Activated CD8-positive, alpha-beta T cell treated with anti-CD3 and anti-CD28 coated beads for 36 hours (primary cell): ENCODE measurements at regions not wholly inside any gene's neighbourhood (a gene's known extent, or its start where the extent isn't known, plus 50 kb on each side); places are given as distances from the start of the nearest gene placed in this dataset.

Experiments
- ATAC-seq: fragments of 200-7000 bp; cut with Tn5 transposase; one replicate; pipeline ENCODE4 v1.10.0; 2021; ENCODE audit warnings: mild to moderate bottlenecking, moderate library complexity
- CTCF ChIA-PET: fragments of 350-600 bp; sonication (Branson Sonifier 250); formaldehyde crosslinking; loops from one replicate; lab custom pipeline; 2021; ENCODE audit warnings: antibody characterized with exemption; lab: Charles Lee
- POLR2A ChIA-PET: fragments of 350-600 bp; sonication (Branson Sonifier 250); formaldehyde crosslinking; loops from one replicate; lab custom pipeline; 2021; ENCODE audit warnings: antibody characterized with exemption; lab: Charles Lee
- DNase-seq: peaks from one replicate; pipeline ENCODE4 v3.0.0-alpha.2; 2020
- H3K27ac Mint-ChIP-seq: one replicate; pipeline ENCODE4 v1.8.0; 2021; ENCODE audit warnings: mild to moderate bottlenecking, mixed read lengths
- H3K27me3 Mint-ChIP-seq: one replicate; pipeline ENCODE4 v1.8.0; 2021; ENCODE audit warnings: mixed read lengths
- H3K36me3 Mint-ChIP-seq: one replicate; pipeline ENCODE4 v1.8.0; 2021; ENCODE audit warnings: low read depth, mixed read lengths
- H3K4me1 Mint-ChIP-seq: one replicate; pipeline ENCODE4 v1.8.0; 2021; ENCODE audit warnings: low read depth, mixed read lengths
- H3K4me3 Mint-ChIP-seq: one replicate; pipeline ENCODE4 v1.8.0; 2021; ENCODE audit warnings: mild to moderate bottlenecking, moderate library complexity, mixed read lengths
- H3K9me3 Mint-ChIP-seq: one replicate; pipeline ENCODE4 v1.8.0; 2021; ENCODE audit warnings: mixed read lengths
- intact Hi-C: fragments of 100-400 bp; cut with micrococcal nuclease; formaldehyde crosslinking; loops from one replicate; pipeline ENCODE4 v1.10.0; 2022
- TF ChIP-seq, protein P1 (sequence below): fragments of 200-600 bp; IDR thresholded peaks from one replicate; pipeline ENCODE4 v1.8.0; 2022; ENCODE audit warnings: antibody characterized with exemption, mild to moderate bottlenecking

DNA sequence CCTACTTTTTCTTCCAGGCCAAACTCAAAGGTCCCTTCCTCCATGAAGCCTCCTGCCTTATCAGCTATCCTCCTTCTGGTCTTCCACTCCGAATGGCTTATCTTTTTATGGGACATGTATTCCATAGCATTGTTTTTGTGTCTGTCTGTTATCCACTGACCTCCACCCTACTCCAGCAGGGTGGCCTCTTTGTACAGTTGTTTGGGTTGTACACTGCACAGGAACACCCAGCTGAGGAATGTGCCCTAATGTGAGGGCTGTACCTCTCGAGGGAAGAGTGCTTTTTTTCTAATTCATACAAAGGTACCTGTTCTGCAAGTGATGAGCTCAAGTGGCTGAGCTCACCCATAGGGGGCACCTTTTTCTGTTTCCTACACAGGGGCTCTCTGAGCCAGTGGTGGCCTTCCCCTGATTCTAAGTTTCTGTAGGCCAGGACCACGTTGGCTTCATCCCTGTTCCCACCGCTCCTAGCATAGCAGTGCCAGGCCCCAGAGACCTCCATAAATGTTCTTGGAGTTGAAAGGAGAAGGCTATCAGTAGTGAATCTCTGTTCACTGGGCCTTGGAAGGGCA, 108.2 kb downstream of the FOXD2 start:
- Mint-ChIP-seq H3K4me3 (no peak overlapping the region), H3K36me3 (no peaks in the 10 kb centered on the region), H3K27ac (no peak overlapping the region), H3K27me3 (peaks cover 11% of the 10 kb centered on the region), H3K4me1 (no peaks in the 10 kb centered on the region), H3K9me3 (no peaks in the 10 kb centered on the region)
- ATAC-seq (no peak), DNase-seq (no peak)
- TF ChIP-seq, protein P1, sequence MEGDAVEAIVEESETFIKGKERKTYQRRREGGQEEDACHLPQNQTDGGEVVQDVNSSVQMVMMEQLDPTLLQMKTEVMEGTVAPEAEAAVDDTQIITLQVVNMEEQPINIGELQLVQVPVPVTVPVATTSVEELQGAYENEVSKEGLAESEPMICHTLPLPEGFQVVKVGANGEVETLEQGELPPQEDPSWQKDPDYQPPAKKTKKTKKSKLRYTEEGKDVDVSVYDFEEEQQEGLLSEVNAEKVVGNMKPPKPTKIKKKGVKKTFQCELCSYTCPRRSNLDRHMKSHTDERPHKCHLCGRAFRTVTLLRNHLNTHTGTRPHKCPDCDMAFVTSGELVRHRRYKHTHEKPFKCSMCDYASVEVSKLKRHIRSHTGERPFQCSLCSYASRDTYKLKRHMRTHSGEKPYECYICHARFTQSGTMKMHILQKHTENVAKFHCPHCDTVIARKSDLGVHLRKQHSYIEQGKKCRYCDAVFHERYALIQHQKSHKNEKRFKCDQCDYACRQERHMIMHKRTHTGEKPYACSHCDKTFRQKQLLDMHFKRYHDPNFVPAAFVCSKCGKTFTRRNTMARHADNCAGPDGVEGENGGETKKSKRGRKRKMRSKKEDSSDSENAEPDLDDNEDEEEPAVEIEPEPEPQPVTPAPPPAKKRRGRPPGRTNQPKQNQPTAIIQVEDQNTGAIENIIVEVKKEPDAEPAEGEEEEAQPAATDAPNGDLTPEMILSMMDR, result no peak
- intact Hi-C loops, result no loop called here
- POLR2A ChIA-PET, result no interaction called here
- CTCF ChIA-PET, result interaction anchor here (0.6 kb wide), 1 partner anchor 170 kb away, joined by 3 read pairs; no protein-coding TSS in a partner anchor

DNA sequence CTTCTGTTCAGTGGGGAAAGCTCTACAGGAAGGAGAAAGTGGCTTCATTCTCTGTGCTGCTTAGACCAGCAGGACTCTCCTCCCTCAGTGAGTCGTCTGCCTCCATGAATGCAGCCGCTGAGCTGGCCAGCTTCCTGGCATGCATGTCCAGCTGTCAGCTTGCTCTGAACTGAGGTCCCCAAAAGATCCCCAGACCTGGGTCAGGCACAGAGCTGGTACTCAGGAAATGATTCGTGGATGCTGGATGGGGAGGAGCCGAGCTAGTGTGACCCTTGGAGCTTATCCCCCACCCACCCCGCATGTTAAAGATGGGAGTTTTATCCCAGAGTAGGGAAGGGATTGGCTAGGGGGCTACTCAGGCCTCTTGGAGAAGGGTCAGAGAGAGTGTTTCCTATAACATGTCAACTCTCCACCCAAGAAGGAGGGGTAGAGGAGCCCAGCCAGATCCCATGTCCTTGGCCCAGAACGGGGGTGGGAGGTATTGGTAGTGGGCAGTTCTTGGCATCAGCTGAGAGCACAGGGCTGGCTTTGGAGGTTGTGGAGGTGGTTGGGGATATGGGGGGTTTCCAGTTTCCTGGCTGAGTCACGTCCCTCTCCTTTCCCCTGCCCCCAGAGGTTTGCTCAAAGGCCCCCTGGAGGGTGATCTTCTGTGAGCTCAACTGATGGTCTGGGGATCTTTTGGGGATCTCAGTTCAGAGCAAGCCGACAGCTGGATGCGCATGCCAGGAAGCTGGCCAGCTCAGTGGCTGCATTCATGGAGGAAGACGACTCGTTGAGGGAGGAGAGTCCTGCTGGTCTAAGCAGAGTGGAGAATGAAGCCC, 110.1 kb downstream of the FOXD2 start:
- ChIA-PET CTCF (interaction anchor here (1.5 kb wide), 1 partner anchor 110 kb away, joined by 8 read pairs; the partner anchor contains the start of gene FOXD2), POLR2A (interaction anchor here (1.2 kb wide), 1 partner anchor 12 kb away, joined by 3 read pairs; no protein-coding TSS in a partner anchor)
- TF ChIP-seq, protein P1, result no peak
- Mint-ChIP-seq H3K27me3 (peaks cover 11% of the 10 kb centered on the region), H3K4me3 (no peak overlapping the region), H3K36me3 (no peaks in the 10 kb centered on the region), H3K27ac (no peak overlapping the region), H3K4me1 (no peaks in the 10 kb centered on the region), H3K9me3 (no peaks in the 10 kb centered on the region)
- ATAC-seq (no peak), DNase-seq (no peak)
- intact Hi-C loops, result no loop called here

DNA sequence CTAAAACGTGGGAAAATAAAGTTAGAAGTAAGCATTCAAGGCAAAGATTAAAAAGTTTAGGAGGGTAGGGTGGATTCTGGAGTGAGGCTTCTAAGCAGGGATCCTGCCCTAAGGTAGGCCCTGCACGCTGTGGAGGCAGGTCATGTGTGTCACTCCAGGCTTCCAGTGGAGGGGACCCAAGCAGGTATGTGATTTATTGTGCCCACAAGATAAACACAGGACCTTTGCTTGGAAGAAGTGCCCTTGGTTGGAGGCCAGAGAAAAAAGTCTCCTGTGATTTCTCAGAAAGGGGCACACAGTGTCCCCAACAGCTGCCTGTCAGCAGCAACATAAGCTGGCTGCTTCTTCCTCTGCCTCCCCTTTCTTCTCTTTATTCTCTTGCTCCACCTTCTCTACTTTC, 110.8 kb downstream of the FOXD2 start:
- TF ChIP-seq, protein P1, result no peak
- intact Hi-C loops, result no loop called here
- ATAC-seq (no peak), DNase-seq (no peak)
- no peaks in the 10 kb centered on the region for H3K36me3 Mint-ChIP-seq
- ChIA-PET CTCF (no interaction called here), POLR2A (no interaction called here)
- H3K27me3 Mint-ChIP-seq, result peaks cover 12% of the 10 kb centered on the region
- no peak overlapping the region for H3K4me3 Mint-ChIP-seq
- H3K4me1 Mint-ChIP-seq, result no peaks in the 10 kb centered on the region
- no peaks in the 10 kb centered on the region for H3K9me3 Mint-ChIP-seq
- H3K27ac Mint-ChIP-seq, result no peak overlapping the region

DNA sequence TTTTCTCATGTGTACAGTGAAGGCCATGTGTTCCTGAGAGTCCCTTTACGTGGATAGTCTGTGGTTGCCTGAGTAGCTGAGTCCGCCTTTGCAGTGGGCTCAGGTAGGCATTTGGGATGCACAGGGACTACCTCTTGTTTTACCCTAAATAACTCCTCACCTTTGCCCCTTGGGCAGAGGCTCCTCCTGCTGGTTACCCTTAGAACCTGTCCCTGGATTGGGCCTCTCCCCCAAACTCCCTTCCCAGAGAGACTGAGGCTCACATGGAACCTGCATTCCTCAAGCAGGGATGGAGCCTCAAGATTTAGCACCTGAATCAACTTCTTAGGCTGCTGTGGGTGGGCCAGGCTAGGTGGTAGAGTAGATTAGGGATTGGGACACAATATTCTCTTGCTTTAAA, 111.7 kb downstream of the FOXD2 start:
- ChIA-PET CTCF (no interaction called here), POLR2A (no interaction called here)
- H3K27ac Mint-ChIP-seq, result no peak overlapping the region
- TF ChIP-seq, protein P1, result no peak
- no peaks in the 10 kb centered on the region for H3K9me3 Mint-ChIP-seq
- DNase-seq (no peak), ATAC-seq (no peak)
- H3K4me3 Mint-ChIP-seq, result no peak overlapping the region
- peaks cover 14% of the 10 kb centered on the region for H3K27me3 Mint-ChIP-seq
- no peaks in the 10 kb centered on the region for H3K36me3 Mint-ChIP-seq
- H3K4me1 Mint-ChIP-seq, result no peaks in the 10 kb centered on the region
- intact Hi-C loops, result no loop called here

DNA sequence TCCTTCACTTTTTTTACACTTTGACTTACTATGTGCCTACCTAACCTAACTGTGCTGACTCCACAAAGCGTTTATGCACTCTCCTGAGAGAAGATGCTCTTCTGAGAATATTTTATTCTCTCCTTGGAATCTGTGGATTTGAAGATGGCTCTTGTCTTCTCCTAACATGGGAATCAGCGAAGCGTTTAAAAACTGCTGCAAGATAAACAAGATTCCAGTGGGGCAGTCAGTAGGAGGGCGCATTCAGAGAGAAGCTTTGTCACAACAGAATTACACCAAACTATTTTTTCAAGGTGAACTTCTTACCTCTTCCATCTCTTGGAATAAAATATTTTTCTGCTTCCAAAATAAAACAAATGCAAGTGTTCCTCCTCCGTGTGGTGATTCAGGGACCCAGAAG, 113.1 kb downstream of the FOXD2 start:
- no peaks in the 10 kb centered on the region for H3K36me3 Mint-ChIP-seq
- POLR2A ChIA-PET, result no interaction called here
- H3K27ac Mint-ChIP-seq, result no peak overlapping the region
- H3K4me3 Mint-ChIP-seq, result no peak overlapping the region
- TF ChIP-seq, protein P1, result no peak
- CTCF ChIA-PET, result no interaction called here
- intact Hi-C loops, result no loop called here
- peaks cover 10% of the 10 kb centered on the region for H3K27me3 Mint-ChIP-seq
- H3K4me1 Mint-ChIP-seq, result no peaks in the 10 kb centered on the region
- DNase-seq (no peak), ATAC-seq (no peak)
- H3K9me3 Mint-ChIP-seq, result no peaks in the 10 kb centered on the region
